ENCODE measurements at regions not wholly inside any gene's neighbourhood (a gene's known extent, or its start where the extent isn't known, plus 50 kb on each side); places are given as distances from the start of the nearest gene placed in this dataset.
A peak's percentile ranks its signal among the peaks of the same experiment; 100 is the strongest.

DNA sequence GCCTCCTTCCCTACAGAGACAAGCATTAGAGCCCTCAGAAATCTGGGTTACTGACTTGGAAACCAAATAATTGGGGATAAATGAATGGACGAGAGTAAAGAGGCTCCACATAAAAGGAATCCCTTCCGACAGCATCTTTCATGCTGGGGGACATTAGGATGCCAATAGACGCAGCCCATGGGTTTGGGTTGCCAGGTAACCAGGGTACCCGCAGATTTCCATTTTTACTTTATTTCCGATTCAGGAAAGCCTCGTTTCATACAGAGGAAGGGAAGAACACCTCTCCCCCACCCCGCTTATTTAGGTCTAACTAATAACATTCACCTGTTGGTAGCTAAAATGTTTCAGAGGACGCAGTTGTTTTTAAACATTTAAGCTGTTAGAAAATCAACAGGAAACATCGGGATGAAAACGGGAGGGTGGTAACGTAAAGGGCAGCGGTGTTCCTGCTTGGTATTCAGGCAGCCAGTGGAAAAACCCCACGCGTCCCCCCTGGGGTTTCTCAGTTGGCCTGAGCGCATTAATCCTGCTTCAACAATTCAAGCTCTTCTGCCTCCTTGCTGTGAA, 179.5 kb downstream of the YTHDC2 start:
- H3K9me3 Mint-ChIP-seq: peaks cover 0 to 2% of the 10 kb centered on the region in 2 experiments; a peak in 1 of 5 replicates
- WGBS (ENCODE audit: extremely low coverage, insufficient read length, low lambda C conversion rate): no CpG with 5 or more reads among the region's 15 CpGs
- Histone ChIP-seq H3K27me3 (ENCODE audit: insufficient read depth, low read length) (no peaks in the 10 kb centered on the region), H3K9me3 (ENCODE audit: control insufficient read depth, low read depth, low read length) (no peaks in the 10 kb centered on the region), H4K8ac (replicated peaks; ENCODE audit: insufficient read length, low read depth, low read length) (no peak overlapping the region), H3K23ac (ENCODE audit: insufficient read length, low read depth, low read length) (no peak overlapping the region), H3K4me2 (ENCODE audit: insufficient read depth, insufficient read length, low read length) (peak overlapping the region; percentile 53), H3K56ac (ENCODE audit: insufficient read length, low read depth, low read length) (no peak overlapping the region), H4K91ac (ENCODE audit: insufficient read length, low read depth, low read length) (no peak overlapping the region), H3T11ph (ENCODE audit: low read length) (no peak overlapping the region), H3K9ac (ENCODE audit: extremely low read depth, insufficient read length, low read length) (no peak overlapping the region), H3K18ac (ENCODE audit: insufficient read length, low read depth, low read length) (no peak overlapping the region), H2BK15ac (ENCODE audit: low read depth, low read length) (no peak overlapping the region), H2BK12ac (ENCODE audit: insufficient read length, low read depth, low read length) (no peak overlapping the region), H4K20me1 (ENCODE audit: control insufficient read depth, insufficient read depth, insufficient read length) (no peaks in the 10 kb centered on the region), H3K79me2 (ENCODE audit: insufficient read depth, low read length) (no peaks in the 10 kb centered on the region), H2AFZ (ENCODE audit: low read length) (peak overlapping the region; percentile 61), H3K4me1 (ENCODE audit: insufficient read depth, low read length) (peaks cover 5% of the 10 kb centered on the region; the same call in 1 of the 2 replicates), H2AK5ac (ENCODE audit: insufficient read length, low read length) (no peak overlapping the region), H3K4ac (ENCODE audit: low read depth, low read length) (no peak overlapping the region), H4K5ac (ENCODE audit: insufficient read length, low read depth, low read length) (no peak overlapping the region), H2BK5ac (ENCODE audit: insufficient read length, low read length) (no peak overlapping the region), H3K14ac (ENCODE audit: insufficient read depth, low read length) (no peak overlapping the region), H2BK20ac (ENCODE audit: low read depth, low read length, poor library complexity, severe bottlenecking) (no peak overlapping the region), H3K23me2 (ENCODE audit: insufficient read length, low read depth, low read length, poor library complexity, severe bottlenecking) (peaks cover 5% of the 10 kb centered on the region), H3K79me1 (ENCODE audit: insufficient read depth, low read depth, low read length, poor library complexity, severe bottlenecking) (no peaks in the 10 kb centered on the region), H3K27ac (ENCODE audit: insufficient read length, low read depth, low read length) (no peak overlapping the region), H2BK120ac (ENCODE audit: low read depth, low read length, poor library complexity, severe bottlenecking) (no peak overlapping the region)
- peaks cover 30 to 38% of the 10 kb centered on the region in 2 experiments for H3K4me1 Mint-ChIP-seq
- TF ChIP-seq, protein P1, sequence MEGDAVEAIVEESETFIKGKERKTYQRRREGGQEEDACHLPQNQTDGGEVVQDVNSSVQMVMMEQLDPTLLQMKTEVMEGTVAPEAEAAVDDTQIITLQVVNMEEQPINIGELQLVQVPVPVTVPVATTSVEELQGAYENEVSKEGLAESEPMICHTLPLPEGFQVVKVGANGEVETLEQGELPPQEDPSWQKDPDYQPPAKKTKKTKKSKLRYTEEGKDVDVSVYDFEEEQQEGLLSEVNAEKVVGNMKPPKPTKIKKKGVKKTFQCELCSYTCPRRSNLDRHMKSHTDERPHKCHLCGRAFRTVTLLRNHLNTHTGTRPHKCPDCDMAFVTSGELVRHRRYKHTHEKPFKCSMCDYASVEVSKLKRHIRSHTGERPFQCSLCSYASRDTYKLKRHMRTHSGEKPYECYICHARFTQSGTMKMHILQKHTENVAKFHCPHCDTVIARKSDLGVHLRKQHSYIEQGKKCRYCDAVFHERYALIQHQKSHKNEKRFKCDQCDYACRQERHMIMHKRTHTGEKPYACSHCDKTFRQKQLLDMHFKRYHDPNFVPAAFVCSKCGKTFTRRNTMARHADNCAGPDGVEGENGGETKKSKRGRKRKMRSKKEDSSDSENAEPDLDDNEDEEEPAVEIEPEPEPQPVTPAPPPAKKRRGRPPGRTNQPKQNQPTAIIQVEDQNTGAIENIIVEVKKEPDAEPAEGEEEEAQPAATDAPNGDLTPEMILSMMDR (conservative IDR thresholded peaks at IDR 0.05): no peak
- peak overlapping the region; percentile 25 to 94 (median 35); a peak in 5 of 7 replicates for H3K27ac Mint-ChIP-seq
- H3K4me3 Mint-ChIP-seq: peak overlapping the region; percentile 42 to 74
- peak; percentile 44 for DNase-seq
- H3K27me3 Mint-ChIP-seq (ENCODE audit: low read depth): peaks cover 3% of the 10 kb centered on the region; the same call in 1 of the 2 replicates
- H3K36me3 Mint-ChIP-seq (ENCODE audit: insufficient read depth in 1 of 3, low read depth in 3 of 3): peaks cover 0 to 5% (median 0%) of the 10 kb centered on the region in 3 experiments; a peak in 3 of 7 replicates
